K562 (cell line): ENCODE measurements at regions not wholly inside any gene's neighbourhood (a gene's known extent, or its start where the extent isn't known, plus 50 kb on each side); places are given as distances from the start of the nearest gene placed in this dataset.

Source experiments
- ATAC-seq: fragments of 200-7000 bp; cut with Tn5 transposase; 3 replicates; pipeline ENCODE4 v1.9.1; 2020; ENCODE audit warnings: moderate library complexity
- BruUV-seq: library from RNA; stranded (reverse); fragments of 400-500 nt; replicated peaks from 2 replicates; lab custom pipeline; 2021; lab: Mats Ljungman, UMichigan
- CTCF ChIA-PET: fragments of 300-600 bp; formaldehyde crosslinking; extraction: SDS; loops from one replicate; lab custom pipeline; 2021; ENCODE audit warnings: low intra/inter-chr PET ratio; lab: Yijun Ruan, JAX
- POLR2A ChIA-PET: fragments of 300-600, 350-650 bp; sonication (Branson Sonifier 250); formaldehyde crosslinking; extraction: SDS; loops from one replicate; lab custom pipeline; 2021; ENCODE audit warnings: antibody characterized with exemption, inconsistent platforms; lab: Yijun Ruan, JAX
- DNase-seq, 4 experiments: peaks; one replicate each; pipeline versions ENCODE4 v3.0.0 to v3.0.0-alpha.2; 2011 to 2018; ENCODE audit warnings: low spot score in 3 of 4, mixed read lengths in 3 of 4; ENCODE audit errors: extremely low read depth in 1 of 4
- FAIRE-seq: peaks from 2 replicates; lab custom pipeline; 2011; peaks lifted over from hg19 to GRCh38; lab: Jason Lieb, UNC
- H2AFZ ChIP-seq: 2 replicates; pipeline ENCODE4 v1.6.0; 2011; ENCODE audit warnings: low read depth, low read length, control low read depth, inconsistent platforms
- H3K27ac ChIP-seq: fragments of 200-600 bp; 3 replicates; pipeline ENCODE4 v1.8.0; 2011; ENCODE audit warnings: low read depth, mild to moderate bottlenecking, control low read depth, inconsistent platforms, low read length, moderate library complexity, mixed read lengths; ENCODE audit errors: extremely low read depth
- H3K27me3 ChIP-seq, 2 experiments: fragments of 300-600 bp in 1 of 2; 2 replicates in 1 of 2; 3 replicates in 1 of 2; pipeline versions ENCODE4 v1.6.0 to v1.8.0; 2011; ENCODE audit warnings: inconsistent platforms in 2 of 2, low read length in 2 of 2, mild to moderate bottlenecking in 1 of 2, mixed read lengths in 1 of 2, moderate library complexity in 1 of 2; ENCODE audit not compliant: control insufficient read depth in 2 of 2, insufficient read depth in 2 of 2
- H3K36me3 ChIP-seq: fragments of 300-600 bp; 3 replicates; pipeline ENCODE4 v1.8.0; 2011; ENCODE audit warnings: mild to moderate bottlenecking, low read length, inconsistent platforms; ENCODE audit not compliant: control insufficient read depth, insufficient read depth
- H3K4me1 ChIP-seq, 2 experiments: fragments of 200-600 bp in 1 of 2; replicated peaks in 1 of 2; 2 replicates in 1 of 2; 3 replicates in 1 of 2; pipeline versions ENCODE4 v1.5.1 to v1.8.0; 2011; ENCODE audit warnings: inconsistent platforms in 2 of 2, low read length in 2 of 2, mild to moderate bottlenecking in 1 of 2, mixed read lengths in 1 of 2, moderate library complexity in 1 of 2; ENCODE audit not compliant: control insufficient read depth in 2 of 2, insufficient read depth in 2 of 2
- H3K4me2 ChIP-seq: 2 replicates; pipeline ENCODE4 v1.6.1; 2011; ENCODE audit warnings: low read length, control low read depth, inconsistent platforms, mixed read lengths; ENCODE audit not compliant: insufficient read depth
- H3K4me3 ChIP-seq: fragments of 200-600 bp; sonication (generic), shearing (Covaris generic); 2 replicates; pipeline ENCODE4 v1.5.1; 2016; ENCODE audit warnings: control low read depth, inconsistent platforms
- H3K79me2 ChIP-seq: fragments of 200-600 bp; 3 replicates; pipeline ENCODE4 v1.8.0; 2011; ENCODE audit warnings: low read length, inconsistent platforms; ENCODE audit not compliant: control insufficient read depth, insufficient read depth
- H3K9ac ChIP-seq, 2 experiments: 2 replicates each; pipeline versions ENCODE4 v1.6.0 to v1.6.1; 2011; ENCODE audit warnings: low read depth in 2 of 2, low read length in 2 of 2, control low read depth in 1 of 2, inconsistent platforms in 1 of 2, mild to moderate bottlenecking in 1 of 2, mixed read lengths in 1 of 2; ENCODE audit not compliant: insufficient read depth in 1 of 2
- H3K9me1 ChIP-seq: one replicate; pipeline ENCODE4 v1.6.0; 2011; ENCODE audit warnings: inconsistent platforms, mild to moderate bottlenecking, low read length, moderate library complexity; ENCODE audit not compliant: control insufficient read depth, insufficient read depth
- H3K9me3 ChIP-seq: replicated peaks from 2 replicates; pipeline ENCODE4 v1.5.1; 2011; ENCODE audit warnings: low read depth, low read length, inconsistent platforms; ENCODE audit not compliant: control insufficient read depth, insufficient read depth
- H4K20me1 ChIP-seq: replicated peaks from 2 replicates; pipeline ENCODE4 v1.6.1; 2011; ENCODE audit warnings: low read length, inconsistent platforms, mixed read lengths; ENCODE audit not compliant: control insufficient read depth, insufficient read depth
- BDP1 ChIP-seq: IDR thresholded peaks from 3 replicates; pipeline ENCODE4 v1.6.1; 2011; ENCODE audit not compliant: insufficient read length, insufficient read depth
- ERF ChIP-seq: fragments of 450-650 bp; formaldehyde crosslinking; IDR thresholded peaks from 2 replicates; pipeline ENCODE4 v1.4.0; 2020; ENCODE audit warnings: mild to moderate bottlenecking, mixed read lengths
- MLX ChIP-seq, 2 experiments: fragments of 450-650 bp in 1 of 2; sonication (generic) in 1 of 2; formaldehyde crosslinking; conservative IDR thresholded peaks; 2 replicates each; pipeline versions ENCODE4 v1.4.0 to v1.8.1; 2020 to 2022; ENCODE audit warnings: mild to moderate bottlenecking in 1 of 2, missing genetic modification reagents in 1 of 2
- TRIM25 ChIP-seq: fragments of 450-650 bp; IDR thresholded peaks from 2 replicates; pipeline ENCODE4 v1.7.0; 2016; ENCODE audit warnings: borderline replicate concordance
- TSC22D4 ChIP-seq: fragments of 450-650 bp; IDR thresholded peaks from 2 replicates; pipeline ENCODE4 v1.6.1; 2016; ENCODE audit warnings: missing genetic modification characterization, missing biosample characterization, control low read depth
- ZNF140 ChIP-seq: fragments of 250-450 bp; sonication (Bioruptor Pico); IDR thresholded peaks from 2 replicates; pipeline ENCODE4 v1.8.0; 2021; ENCODE audit warnings: moderate library complexity, mild to moderate bottlenecking, inconsistent platforms
- ZNF184 ChIP-seq: sonication (generic); formaldehyde crosslinking; IDR thresholded peaks from 2 replicates; pipeline ENCODE4 v1.5.0; 2020; ENCODE audit warnings: missing genetic modification reagents
- ZNF583 ChIP-seq: fragments of 250-450 bp; sonication (Bioruptor Pico); IDR thresholded peaks from 2 replicates; pipeline ENCODE4 v1.4.0; 2020
- ZNF655 ChIP-seq: fragments of 250-450 bp; sonication (Bioruptor Pico); IDR thresholded peaks from 2 replicates; pipeline ENCODE4 v1.5.0; 2021
- WGBS: fragments of 100-300 bp; shearing (Covaris generic); methylation state at CpG from one replicate; pipeline ENCODE4 v1.1.6; 2016; ENCODE audit warnings: low coverage, mixed read lengths; ENCODE audit not compliant: insufficient coverage; ENCODE audit errors: missing lambda C conversion rate; 5-methylcytosine and 5-hydroxymethylcytosine counted together
- in situ Hi-C: fragments of 300-500 bp; cut with MboI; formaldehyde crosslinking; loops from 4 replicates; pipeline ENCODE4 v1.15.0; 2018; ENCODE audit warnings: inconsistent platforms, mixed read lengths
- intact Hi-C: fragments of 100-400 bp; cut with micrococcal nuclease; formaldehyde crosslinking; loops from 2 replicates; pipeline ENCODE4 v1.14.2; 2022

- ATAC-seq (no peak), FAIRE-seq (no peak), DNase-seq (no peak)
- no peaks in the 10 kb centered on the region for H3K36me3 ChIP-seq
- no peak overlapping the region for H2AFZ ChIP-seq
- WGBS = 40% methylated on average over 4 of the region's 4 CpGs
- in situ Hi-C loops (no loop called here), intact Hi-C loops (no loop called here)
- TF ChIP-seq ZNF583 (CRISPR knock-in tag) = no peak
- H3K9ac ChIP-seq = no peak overlapping the region
- H3K9me3 ChIP-seq = no peaks in the 10 kb centered on the region
- H3K27ac ChIP-seq = no peak overlapping the region
- no peaks in the 10 kb centered on the region for H4K20me1 ChIP-seq
- no peak overlapping the region for H3K4me2 ChIP-seq
- no peaks in the 10 kb centered on the region for H3K27me3 ChIP-seq
- CTCF ChIA-PET = no interaction called here
- H3K4me3 ChIP-seq = no peak overlapping the region
- no peaks in the 10 kb centered on the region; a peak in 1 of 5 replicates for H3K4me1 ChIP-seq
- no peaks in the 10 kb centered on the region for H3K9me1 ChIP-seq
- no peaks in the 10 kb centered on the region for H3K79me2 ChIP-seq
- no TSS peak for BruUV-seq
- POLR2A ChIA-PET = interaction anchor here (1.4 kb wide), 1 partner anchor 27 kb away, joined by 3 read pairs; no protein-coding TSS in a partner anchor
Observed at GRCh38 chr6:14597090-14597489, 479.5 kb downstream of the CD83 start.

- CTCF ChIA-PET = no interaction called here
- H4K20me1 ChIP-seq = no peaks in the 10 kb centered on the region
- DNase-seq = no peak
- H3K4me2 ChIP-seq = no peak overlapping the region
- no peak for ATAC-seq
- H3K9me1 ChIP-seq = no peaks in the 10 kb centered on the region
- no peaks in the 10 kb centered on the region for H3K36me3 ChIP-seq
- intact Hi-C loops (no loop called here), in situ Hi-C loops (no loop called here)
- H3K9ac ChIP-seq = no peak overlapping the region
- H2AFZ ChIP-seq = no peak overlapping the region
- no TSS peak for BruUV-seq
- FAIRE-seq = no peak
- no peaks in the 10 kb centered on the region for H3K79me2 ChIP-seq
- no peak overlapping the region for H3K27ac ChIP-seq
- WGBS = 39% methylated on average over 6 of the region's 6 CpGs
- H3K27me3 ChIP-seq = no peaks in the 10 kb centered on the region
- no peaks in the 10 kb centered on the region; a peak in 1 of 5 replicates for H3K4me1 ChIP-seq
- TF ChIP-seq ZNF184 (CRISPR knock-in tag) = no peak
- no peak for TF ChIP-seq MLX (CRISPR knock-in tag; conservative IDR thresholded peaks at IDR 0.05)
- TF ChIP-seq ERF (CRISPR knock-in tag) = no peak
- no peak for TF ChIP-seq TRIM25
- no peak for TF ChIP-seq ZNF140 (CRISPR knock-in tag)
- no peak for TF ChIP-seq BDP1
- no peak for TF ChIP-seq TSC22D4
- no peak for TF ChIP-seq ZNF655 (CRISPR knock-in tag)
- TF ChIP-seq, all 486 proteins: peak for 0
- no peak overlapping the region for H3K4me3 ChIP-seq
- H3K9me3 ChIP-seq = no peaks in the 10 kb centered on the region
- POLR2A ChIA-PET = interaction anchor here (0.6 to 1.4 kb wide), 3 partner anchors 9 to 28 kb away, joined by 3 to 4 read pairs (median 4); no protein-coding TSS in a partner anchor
Observed at GRCh38 chr6:14598017-14598864, 480.7 kb downstream of the CD83 start.
